H9 (cell line): ENCODE measurements at regions not wholly inside any gene's neighbourhood (a gene's known extent, or its start where the extent isn't known, plus 50 kb on each side); places are given as distances from the start of the nearest gene placed in this dataset.

Source experiments
- DNase-seq: peaks from one replicate; pipeline ENCODE4 v3.0.0-alpha.2; 2017
- H2AFZ ChIP-seq: one replicate; pipeline ENCODE4 v1.6.1; 2013; ENCODE audit warnings: mild to moderate bottlenecking, low read length, control low read depth, moderate library complexity
- H2AK5ac ChIP-seq: 2 replicates; pipeline ENCODE4 v1.6.1; 2013; ENCODE audit warnings: low read length, control low read depth, mixed read lengths; ENCODE audit not compliant: insufficient read length
- H2BK120ac ChIP-seq: one replicate; pipeline ENCODE4 v1.6.1; 2013; ENCODE audit warnings: low read depth, mild to moderate bottlenecking, low read length, control low read depth, inconsistent platforms; ENCODE audit not compliant: poor library complexity, severe bottlenecking
- H2BK12ac ChIP-seq: 2 replicates; pipeline ENCODE4 v1.6.1; 2013; ENCODE audit warnings: low read length, control low read depth, mixed read lengths, low read depth; ENCODE audit not compliant: insufficient read length
- H2BK15ac ChIP-seq: 2 replicates; pipeline ENCODE4 v1.6.1; 2013; ENCODE audit warnings: low read depth, low read length, control low read depth
- H2BK20ac ChIP-seq: one replicate; pipeline ENCODE4 v1.6.1; 2013; ENCODE audit warnings: low read depth, mild to moderate bottlenecking, low read length, control low read depth, inconsistent platforms; ENCODE audit not compliant: poor library complexity, severe bottlenecking
- H2BK5ac ChIP-seq: 2 replicates; pipeline ENCODE4 v1.6.1; 2013; ENCODE audit warnings: low read length, control low read depth, mixed read lengths; ENCODE audit not compliant: insufficient read length
- H3K14ac ChIP-seq: 2 replicates; pipeline ENCODE4 v1.6.1; 2013; ENCODE audit warnings: low read length, control low read depth; ENCODE audit not compliant: insufficient read depth
- H3K18ac ChIP-seq: 2 replicates; pipeline ENCODE4 v1.6.1; 2013; ENCODE audit warnings: low read depth, mild to moderate bottlenecking, mixed read lengths, low read length, control low read depth; ENCODE audit not compliant: insufficient read length
- H3K23ac ChIP-seq: 2 replicates; pipeline ENCODE4 v1.6.1; 2013; ENCODE audit warnings: low read length, control low read depth, mixed read lengths, low read depth; ENCODE audit not compliant: insufficient read length
- H3K23me2 ChIP-seq: 2 replicates; pipeline ENCODE4 v1.6.1; 2013; ENCODE audit warnings: low read depth, mild to moderate bottlenecking, mixed read lengths, low read length, control low read depth; ENCODE audit not compliant: insufficient read length, poor library complexity, severe bottlenecking
- H3K27ac ChIP-seq: 2 replicates; pipeline ENCODE4 v1.5.1; 2013; ENCODE audit warnings: low read length, control low read depth, mixed read lengths, low read depth; ENCODE audit not compliant: insufficient read length
- H3K27me3 ChIP-seq: 2 replicates; pipeline ENCODE4 v1.6.1; 2013; ENCODE audit warnings: low read length, control low read depth, inconsistent platforms; ENCODE audit not compliant: insufficient read depth
- H3K4ac ChIP-seq: 2 replicates; pipeline ENCODE4 v1.6.1; 2013; ENCODE audit warnings: low read depth, mild to moderate bottlenecking, control low read depth, inconsistent platforms, low read length, moderate library complexity
- H3K4me1 ChIP-seq: 2 replicates; pipeline ENCODE4 v1.6.1; 2013; ENCODE audit warnings: low read length, control low read depth, inconsistent platforms; ENCODE audit not compliant: insufficient read depth
- H3K4me2 ChIP-seq: 2 replicates; pipeline ENCODE4 v1.6.1; 2013; ENCODE audit warnings: low read length, control low read depth, mixed read lengths; ENCODE audit not compliant: insufficient read length, insufficient read depth
- H3K56ac ChIP-seq: 2 replicates; pipeline ENCODE4 v1.6.1; 2013; ENCODE audit warnings: low read depth, mild to moderate bottlenecking, mixed read lengths, low read length, control low read depth; ENCODE audit not compliant: insufficient read length
- H3K79me1 ChIP-seq: 2 replicates; pipeline ENCODE4 v1.6.1; 2013; ENCODE audit warnings: low read depth, mild to moderate bottlenecking, moderate library complexity, low read length, control low read depth, inconsistent platforms; ENCODE audit not compliant: insufficient read depth, poor library complexity, severe bottlenecking
- H3K79me2 ChIP-seq: 2 replicates; pipeline ENCODE4 v1.6.1; 2013; ENCODE audit warnings: low read length, control low read depth, inconsistent platforms; ENCODE audit not compliant: insufficient read depth
- H3K9ac ChIP-seq: 2 replicates; pipeline ENCODE4 v1.6.1; 2013; ENCODE audit warnings: low read length, control low read depth, mixed read lengths; ENCODE audit not compliant: insufficient read length; ENCODE audit errors: extremely low read depth
- H3K9me3 ChIP-seq: one replicate; pipeline ENCODE4 v1.6.1; 2013; ENCODE audit warnings: low read depth, low read length, inconsistent platforms; ENCODE audit not compliant: control insufficient read depth
- H3T11ph ChIP-seq: one replicate; pipeline ENCODE4 v1.6.1; 2013; ENCODE audit warnings: mild to moderate bottlenecking, low read length, control low read depth, inconsistent platforms
- H4K20me1 ChIP-seq: one replicate; pipeline ENCODE4 v1.6.1; 2013; ENCODE audit not compliant: control insufficient read depth, insufficient read length, insufficient read depth
- H4K5ac ChIP-seq: 2 replicates; pipeline ENCODE4 v1.6.1; 2013; ENCODE audit warnings: low read depth, mild to moderate bottlenecking, mixed read lengths, low read length, control low read depth; ENCODE audit not compliant: insufficient read length
- H4K8ac ChIP-seq: replicated peaks from 2 replicates; pipeline ENCODE4 v1.6.1; 2013; ENCODE audit warnings: low read length, control low read depth, mixed read lengths, low read depth; ENCODE audit not compliant: insufficient read length
- H4K91ac ChIP-seq: 2 replicates; pipeline ENCODE4 v1.6.1; 2013; ENCODE audit warnings: low read depth, mild to moderate bottlenecking, moderate library complexity, mixed read lengths, low read length, control low read depth; ENCODE audit not compliant: insufficient read length
- H3K27ac Mint-ChIP-seq, 3 experiments: 2 replicates in 2 of 3; 3 replicates in 1 of 3; pipeline ENCODE4 v1.8.0; 2020 to 2021; ENCODE audit warnings: mixed read lengths in 3 of 3, mild to moderate bottlenecking in 1 of 3, moderate library complexity in 1 of 3
- H3K27me3 Mint-ChIP-seq: 2 replicates; pipeline ENCODE4 v1.8.0; 2021; ENCODE audit warnings: low read depth, mild to moderate bottlenecking, moderate library complexity, mixed read lengths
- H3K36me3 Mint-ChIP-seq, 3 experiments: 2 replicates in 2 of 3; 3 replicates in 1 of 3; pipeline ENCODE4 v1.8.0; 2020 to 2021; ENCODE audit warnings: low read depth in 3 of 3, mixed read lengths in 3 of 3; ENCODE audit not compliant: insufficient read depth in 1 of 3
- H3K4me1 Mint-ChIP-seq, 2 experiments: 2 replicates each; pipeline ENCODE4 v1.8.0; 2020; ENCODE audit warnings: mixed read lengths in 2 of 2
- H3K4me3 Mint-ChIP-seq, 2 experiments: 2 replicates in 1 of 2; 3 replicates in 1 of 2; pipeline ENCODE4 v1.8.0; 2020 to 2021; ENCODE audit warnings: mild to moderate bottlenecking in 2 of 2, mixed read lengths in 2 of 2, moderate library complexity in 1 of 2
- H3K9me3 Mint-ChIP-seq, 2 experiments: 2 replicates in 1 of 2; 3 replicates in 1 of 2; pipeline ENCODE4 v1.8.0; 2020; ENCODE audit warnings: mild to moderate bottlenecking in 2 of 2, mixed read lengths in 2 of 2, moderate library complexity in 1 of 2
- CTCF ChIP-seq: fragments of 200-600 bp; sonication (generic); conservative IDR thresholded peaks from 3 replicates; pipeline ENCODE4 v1.8.0; 2021; ENCODE audit warnings: antibody characterized with exemption, mild to moderate bottlenecking
- WGBS: extraction: QIAGEN DNeasy Blood & Tissue Kit; methylation state at CpG from one replicate; pipeline ENCODE4 v1.1.7; 2013; ENCODE audit warnings: missing lambda C conversion rate, low lambda C conversion rate, mixed read lengths; ENCODE audit not compliant: insufficient read length; ENCODE audit errors: extremely low coverage; 5-methylcytosine and 5-hydroxymethylcytosine counted together

GRCh38 chr7:25408876-25409275, 180.6 kb upstream of the NPVF start:
- no peaks in the 10 kb centered on the region for H3K27me3 ChIP-seq
- no peak overlapping the region for H3K14ac ChIP-seq
- H3K9ac ChIP-seq: no peak overlapping the region
- H3K4me1 ChIP-seq: no peaks in the 10 kb centered on the region; the same call in 1 of the 2 replicates
- no peak overlapping the region for H3K23ac ChIP-seq
- no peak overlapping the region for H2BK20ac ChIP-seq
- WGBS: no CpG with 5 or more reads among the region's 6 CpGs
- no peak overlapping the region for H3K27ac ChIP-seq
- H4K91ac ChIP-seq: no peak overlapping the region
- no peak overlapping the region for H3K4ac ChIP-seq
- H3K79me2 ChIP-seq: no peaks in the 10 kb centered on the region
- no peak for DNase-seq
- no peaks in the 10 kb centered on the region for H4K20me1 ChIP-seq
- no peak for TF ChIP-seq CTCF
- H2BK12ac ChIP-seq: no peak overlapping the region
- H2BK15ac ChIP-seq: no peak overlapping the region
- H3K4me3 Mint-ChIP-seq: no peak overlapping the region
- H3K4me1 Mint-ChIP-seq: peaks cover 4 to 8% of the 10 kb centered on the region in 2 experiments; a peak in 3 of 4 replicates
- no peaks in the 10 kb centered on the region for H3K79me1 ChIP-seq
- H3K4me2 ChIP-seq: no peak overlapping the region
- no peaks in the 10 kb centered on the region for H3K23me2 ChIP-seq
- H4K5ac ChIP-seq: no peak overlapping the region
- no peaks in the 10 kb centered on the region for H3K9me3 Mint-ChIP-seq
- H3K27ac Mint-ChIP-seq: peak overlapping the region in 1 of 3 experiments; percentile 36; a peak in 1 of 7 replicates
- no peak overlapping the region for H3T11ph ChIP-seq
- peaks cover 3% of the 10 kb centered on the region; the same call in 1 of the 2 replicates for H3K27me3 Mint-ChIP-seq
- H3K56ac ChIP-seq: no peak overlapping the region
- H3K36me3 Mint-ChIP-seq: no peaks in the 10 kb centered on the region
- H2BK120ac ChIP-seq: no peak overlapping the region
- H2AK5ac ChIP-seq: no peak overlapping the region
- H3K18ac ChIP-seq: no peak overlapping the region
- no peak overlapping the region for H4K8ac ChIP-seq
- H2BK5ac ChIP-seq: no peak overlapping the region
- no peak overlapping the region for H2AFZ ChIP-seq
- no peaks in the 10 kb centered on the region for H3K9me3 ChIP-seq
